AG09309 (cell line): ENCODE measurements at regions not wholly inside any gene's neighbourhood (a gene's known extent, or its start where the extent isn't known, plus 50 kb on each side); places are given as distances from the start of the nearest gene placed in this dataset.

Source experiments
- DNase-seq: peaks from one replicate; pipeline ENCODE4 v3.0.0-alpha.2; 2010; ENCODE audit warnings: low read depth
- H3K4me3 ChIP-seq: 2 replicates; pipeline ENCODE4 v1.5.1; 2011; ENCODE audit warnings: mild to moderate bottlenecking, low read depth, low read length, moderate library complexity; ENCODE audit not compliant: control insufficient read depth
- CTCF ChIP-seq: IDR thresholded peaks from 2 replicates; pipeline ENCODE4 v1.5.1; 2011; ENCODE audit warnings: mild to moderate bottlenecking, low read depth, low read length, inconsistent platforms; ENCODE audit not compliant: insufficient read depth, control insufficient read depth; ENCODE audit errors: missing control alignments

GRCh38 chr18:75823471-75823870 lies 396.0 kb upstream of the SMIM21 start:
- no peak for DNase-seq
- TF ChIP-seq CTCF: no peak

GRCh38 chr18:75818383-75818782 lies 390.9 kb upstream of the SMIM21 start:
- DNase-seq: no peak
- TF ChIP-seq CTCF: no peak
- no peak overlapping the region for H3K4me3 ChIP-seq

More at GRCh38 chr18:75823471-75823870, 396.0 kb upstream of the SMIM21 start:
- no peak overlapping the region for H3K4me3 ChIP-seq

GRCh38 chr18:75815767-75816166 lies 388.3 kb upstream of the SMIM21 start:
- no peak for TF ChIP-seq CTCF
- H3K4me3 ChIP-seq: no peak overlapping the region
- no peak for DNase-seq

GRCh38 chr18:75812761-75813160 lies 385.3 kb upstream of the SMIM21 start:
- DNase-seq: no peak
- no peak for TF ChIP-seq CTCF
- no peak overlapping the region for H3K4me3 ChIP-seq

- TF ChIP-seq CTCF: no peak
- H3K4me3 ChIP-seq: no peak overlapping the region
- DNase-seq: no peak
Measured at GRCh38 chr18:75810961-75811551, 383.6 kb upstream of the SMIM21 start.

GRCh38 chr18:75810516-75810915 lies 383.0 kb upstream of the SMIM21 start:
- H3K4me3 ChIP-seq: no peak overlapping the region
- DNase-seq: no peak
- TF ChIP-seq CTCF: no peak

GRCh38 chr18:75809926-75810255 lies 382.4 kb upstream of the SMIM21 start:
- H3K4me3 ChIP-seq: no peak overlapping the region
- TF ChIP-seq CTCF: no peak

More at GRCh38 chr18:75809926-75810255, 382.4 kb upstream of the SMIM21 start:
- DNase-seq: no peak
